HG03565 (cell line): ENCODE measurements at regions not wholly inside any gene's neighbourhood (a gene's known extent, or its start where the extent isn't known, plus 50 kb on each side); places are given as distances from the start of the nearest gene placed in this dataset.

ENCODE experiments used
- ATAC-seq: cut with Tn5 transposase; IDR thresholded peaks from one replicate; pipeline ENCODE4 v1.9.1; 2021; ENCODE audit warnings: mild to moderate bottlenecking, moderate library complexity; ENCODE audit not compliant: unreplicated experiment

DNA sequence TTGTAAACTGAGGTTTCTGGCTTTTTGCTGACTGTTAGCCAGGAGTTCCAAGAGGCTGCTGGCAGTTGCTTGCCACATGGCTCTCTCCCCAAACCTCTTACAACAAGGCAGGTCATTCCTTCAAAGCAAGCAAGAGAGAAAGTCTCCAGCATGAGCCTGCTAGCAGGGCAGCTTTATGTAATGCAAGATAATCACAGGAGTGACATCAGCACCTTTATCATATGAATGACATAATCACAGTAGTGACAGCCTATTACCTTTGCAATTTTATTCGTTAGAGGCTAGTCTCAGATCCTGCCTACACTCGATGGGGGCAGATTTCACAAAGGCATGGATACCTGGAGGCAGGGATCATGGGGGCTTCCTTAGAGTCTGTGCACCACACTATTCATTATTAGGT lies 79.5 kb upstream of the KCNJ16 start:
- ATAC-seq, result no peak

DNA sequence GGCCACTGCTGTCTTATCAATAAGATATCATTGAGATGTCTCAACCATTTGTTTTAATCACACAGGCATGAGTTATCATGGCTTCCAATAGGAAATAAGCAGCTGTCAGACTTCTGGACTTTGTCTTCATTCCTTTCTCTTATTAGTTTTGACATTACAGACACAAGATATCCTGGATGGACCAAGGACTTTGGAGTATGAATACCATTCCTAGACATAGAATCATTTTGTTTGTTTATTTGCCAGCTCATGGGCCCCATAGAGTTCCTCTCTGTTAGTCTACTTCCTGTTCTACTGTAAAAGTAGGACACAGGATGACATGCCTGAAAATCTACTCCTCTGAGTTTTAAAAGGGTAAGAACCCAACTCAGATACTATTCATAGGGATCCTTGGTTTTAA lies 77.7 kb upstream of the KCNJ16 start:
- no peak for ATAC-seq

DNA sequence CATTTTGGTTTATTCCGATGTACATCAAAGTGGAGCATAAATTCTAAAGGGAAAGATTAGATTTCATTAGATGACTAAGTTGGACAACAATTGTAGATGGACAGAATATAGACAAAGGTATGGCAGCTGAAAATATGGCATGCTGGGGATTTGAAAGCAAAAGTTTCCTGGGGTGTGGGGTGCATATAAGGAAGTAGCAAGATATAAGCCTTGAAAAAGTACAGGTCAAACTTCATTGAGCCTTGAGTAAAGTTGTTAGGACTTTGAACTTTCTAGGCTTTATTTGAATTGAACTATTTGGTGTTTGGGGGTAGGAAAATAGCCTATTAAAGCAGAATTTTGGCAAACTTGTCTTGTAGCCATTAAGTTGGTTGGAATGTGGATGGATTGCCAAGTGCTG lies 75.8 kb upstream of the KCNJ16 start:
- ATAC-seq, result no peak

DNA sequence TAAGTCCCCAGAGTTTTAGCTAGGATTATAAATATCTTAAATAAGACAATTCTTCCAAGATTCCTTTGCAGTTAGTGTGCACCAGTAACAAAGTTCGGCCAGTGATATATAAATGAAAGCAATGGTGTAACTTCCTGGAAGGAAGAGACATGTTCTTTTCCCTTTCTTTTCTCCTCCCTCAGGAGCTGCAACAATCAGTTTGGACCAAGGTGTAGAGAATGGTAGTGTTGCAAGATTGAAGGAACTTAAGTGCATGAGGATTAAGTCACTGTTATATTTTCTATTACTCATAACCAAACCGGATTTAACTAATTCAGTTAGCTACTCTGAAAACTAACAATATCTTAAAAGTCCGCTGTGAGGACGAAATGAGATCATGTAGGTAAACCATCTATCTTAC lies 68.9 kb upstream of the KCNJ16 start:
- no peak for ATAC-seq

DNA sequence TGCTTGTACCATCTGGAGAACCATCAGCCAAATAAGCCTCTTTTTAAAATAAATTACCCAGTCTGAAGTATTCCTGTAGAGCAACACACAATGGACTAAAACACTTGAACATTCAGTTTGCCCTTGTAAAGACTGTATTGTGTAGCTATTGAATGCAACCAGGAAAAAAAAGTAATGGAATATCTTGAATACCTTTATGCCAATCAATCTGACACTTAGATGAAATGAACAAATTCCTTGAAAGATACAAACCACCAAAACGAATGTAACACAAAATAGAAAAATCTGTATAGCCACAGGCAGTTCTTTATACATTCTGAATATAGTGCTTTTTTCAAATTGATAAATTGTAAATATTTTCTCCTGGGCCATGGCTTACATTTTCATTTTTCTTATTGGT lies 63.3 kb upstream of the KCNJ16 start:
- no peak for ATAC-seq

DNA sequence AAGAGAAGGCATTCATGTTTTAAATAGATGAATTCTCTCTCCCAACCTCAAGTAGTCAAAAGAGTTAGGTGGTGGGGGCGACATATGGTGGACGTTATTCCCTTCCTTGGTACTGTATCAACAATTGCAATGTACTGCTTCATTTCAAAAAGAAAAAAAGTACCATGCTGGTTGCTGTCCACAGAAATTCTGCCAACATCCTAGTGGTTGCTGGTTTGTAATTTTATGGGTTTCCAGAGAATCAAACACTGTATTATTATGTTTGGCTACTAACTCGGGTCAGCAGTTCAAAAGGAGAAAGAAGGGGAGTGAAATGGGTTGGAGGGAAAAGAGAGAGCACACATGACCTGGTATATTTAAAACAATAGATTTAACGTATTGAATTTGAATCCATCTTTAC lies 61.1 kb upstream of the KCNJ16 start:
- ATAC-seq, result no peak

DNA sequence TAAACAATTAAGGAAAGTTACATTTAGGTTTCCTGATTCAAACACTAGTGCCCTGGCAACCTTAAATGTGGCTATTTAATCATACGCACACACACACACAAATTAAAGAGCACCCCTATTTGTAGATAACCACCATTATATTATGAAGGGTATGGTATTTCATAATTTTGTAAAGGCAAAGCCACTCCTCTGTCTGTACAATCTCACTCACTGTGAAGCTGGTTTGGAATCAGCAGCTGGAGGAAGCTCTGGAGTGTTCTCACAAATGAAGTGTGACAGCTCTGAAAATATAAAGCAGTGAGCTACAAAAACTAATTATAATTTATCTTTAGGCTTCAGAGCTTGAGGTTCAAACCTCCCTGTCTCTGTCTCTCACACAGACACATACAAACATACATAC lies 57.9 kb upstream of the KCNJ16 start:
- ATAC-seq, result no peak

DNA sequence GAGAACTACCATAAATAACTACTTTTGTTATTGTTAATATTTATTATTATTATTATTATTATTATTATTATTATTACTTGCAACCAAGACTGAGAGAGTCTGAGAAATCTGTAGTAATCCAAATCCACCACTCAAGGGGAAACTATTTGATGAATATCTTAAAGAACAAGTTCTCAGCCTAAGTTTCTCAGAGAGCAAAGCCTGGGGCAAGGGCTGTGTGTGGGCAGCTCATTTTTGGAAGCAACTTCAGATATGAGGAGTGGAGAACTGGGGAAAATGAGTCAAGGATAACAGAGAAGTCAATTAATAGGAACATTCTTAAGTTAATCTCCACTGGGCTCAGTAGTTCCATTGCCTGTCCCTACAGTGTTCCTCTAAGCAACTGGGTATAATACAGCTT lies 57.1 kb upstream of the KCNJ16 start:
- no peak for ATAC-seq

DNA sequence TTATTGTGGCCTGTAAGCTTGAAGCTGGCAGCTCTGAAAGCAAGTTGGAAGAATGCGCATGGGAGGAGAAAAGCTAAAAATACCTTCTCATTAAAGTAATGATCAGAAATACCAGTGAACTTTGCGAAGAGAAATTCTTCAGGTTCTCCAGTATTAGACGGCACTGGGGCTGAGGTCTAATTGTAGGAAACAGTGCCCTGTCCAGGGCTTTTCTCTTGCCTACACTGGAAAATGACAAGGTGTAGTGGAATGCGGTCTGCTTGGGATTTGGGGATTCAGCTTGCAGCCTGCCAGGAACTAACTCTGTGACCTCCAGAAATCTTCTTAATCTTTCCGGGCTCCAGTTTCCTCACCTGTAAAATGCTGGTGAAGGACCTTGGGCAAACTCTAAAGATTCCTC lies 53.3 kb upstream of the KCNJ16 start:
- ATAC-seq, result no peak

DNA sequence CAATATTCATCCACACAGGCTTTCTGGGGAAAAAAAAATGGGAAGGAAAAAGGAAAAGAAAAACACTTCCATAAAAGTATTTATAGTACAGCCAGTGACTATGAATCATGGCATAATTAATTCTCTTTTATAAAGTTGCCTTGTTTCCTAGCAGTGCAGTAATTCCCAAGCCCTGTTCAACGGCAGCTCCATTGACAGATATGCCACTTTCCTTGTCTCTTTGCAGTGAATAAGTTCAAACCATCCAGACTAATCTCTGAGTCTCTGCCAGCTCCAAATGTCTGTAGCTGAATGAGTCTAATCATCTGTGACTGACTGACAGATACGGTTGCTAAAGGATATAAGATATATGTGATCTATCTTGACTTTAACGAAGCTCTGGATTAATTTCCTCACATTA lies 52.9 kb upstream of the KCNJ16 start:
- no peak for ATAC-seq

DNA sequence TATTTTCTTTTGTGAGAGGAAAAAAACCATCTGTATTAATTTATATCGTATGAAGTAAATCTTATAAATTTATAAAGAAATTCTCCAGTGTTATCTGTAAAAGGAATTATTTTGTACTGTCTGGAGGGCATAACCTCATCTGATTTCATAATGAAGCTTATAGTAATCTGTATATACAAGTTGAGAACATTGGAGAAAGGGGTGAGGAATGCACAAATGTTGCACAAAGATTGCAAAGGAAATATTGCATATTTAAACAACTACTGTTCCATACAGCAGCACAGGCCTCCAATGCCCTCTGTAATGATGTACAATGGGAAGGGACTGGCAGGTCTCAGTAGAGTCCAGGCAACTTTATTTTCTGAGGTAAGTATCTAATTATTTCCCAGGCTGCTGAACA lies 50.8 kb upstream of the KCNJ16 start:
- ATAC-seq, result no peak
